LNCAP (cell line): ENCODE measurements at regions not wholly inside any gene's neighbourhood (a gene's known extent, or its start where the extent isn't known, plus 50 kb on each side); places are given as distances from the start of the nearest gene placed in this dataset.

Experiments used
- TF ChIP-seq, protein P1 (sequence below): fragments of 450-650 bp; IDR thresholded peaks from 2 replicates; pipeline ENCODE4 v1.5.1; 2017; ENCODE audit warnings: mild to moderate bottlenecking

DNA sequence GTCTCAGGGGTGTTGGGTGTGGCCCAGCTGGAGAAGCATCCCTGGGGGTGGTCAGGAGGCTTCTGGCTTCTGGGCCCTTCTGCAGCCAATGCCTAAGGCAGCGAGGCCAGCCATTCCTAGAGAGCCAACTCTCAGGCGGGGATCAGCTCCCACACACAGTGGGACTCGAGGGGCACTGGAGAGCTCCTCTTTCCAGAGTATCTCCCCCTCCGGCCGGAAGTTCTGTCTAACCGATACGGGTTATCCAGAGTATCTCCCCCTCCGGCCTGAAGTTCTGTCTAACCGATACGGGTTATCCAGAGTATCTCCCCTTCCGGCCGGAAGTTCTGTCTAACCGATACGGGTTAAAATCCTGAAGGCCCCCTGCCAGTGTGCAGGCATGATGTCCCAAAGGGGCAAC is 71.2 kb upstream of the B3GAT1 start:
- TF ChIP-seq, protein P1, sequence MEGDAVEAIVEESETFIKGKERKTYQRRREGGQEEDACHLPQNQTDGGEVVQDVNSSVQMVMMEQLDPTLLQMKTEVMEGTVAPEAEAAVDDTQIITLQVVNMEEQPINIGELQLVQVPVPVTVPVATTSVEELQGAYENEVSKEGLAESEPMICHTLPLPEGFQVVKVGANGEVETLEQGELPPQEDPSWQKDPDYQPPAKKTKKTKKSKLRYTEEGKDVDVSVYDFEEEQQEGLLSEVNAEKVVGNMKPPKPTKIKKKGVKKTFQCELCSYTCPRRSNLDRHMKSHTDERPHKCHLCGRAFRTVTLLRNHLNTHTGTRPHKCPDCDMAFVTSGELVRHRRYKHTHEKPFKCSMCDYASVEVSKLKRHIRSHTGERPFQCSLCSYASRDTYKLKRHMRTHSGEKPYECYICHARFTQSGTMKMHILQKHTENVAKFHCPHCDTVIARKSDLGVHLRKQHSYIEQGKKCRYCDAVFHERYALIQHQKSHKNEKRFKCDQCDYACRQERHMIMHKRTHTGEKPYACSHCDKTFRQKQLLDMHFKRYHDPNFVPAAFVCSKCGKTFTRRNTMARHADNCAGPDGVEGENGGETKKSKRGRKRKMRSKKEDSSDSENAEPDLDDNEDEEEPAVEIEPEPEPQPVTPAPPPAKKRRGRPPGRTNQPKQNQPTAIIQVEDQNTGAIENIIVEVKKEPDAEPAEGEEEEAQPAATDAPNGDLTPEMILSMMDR: no peak

DNA sequence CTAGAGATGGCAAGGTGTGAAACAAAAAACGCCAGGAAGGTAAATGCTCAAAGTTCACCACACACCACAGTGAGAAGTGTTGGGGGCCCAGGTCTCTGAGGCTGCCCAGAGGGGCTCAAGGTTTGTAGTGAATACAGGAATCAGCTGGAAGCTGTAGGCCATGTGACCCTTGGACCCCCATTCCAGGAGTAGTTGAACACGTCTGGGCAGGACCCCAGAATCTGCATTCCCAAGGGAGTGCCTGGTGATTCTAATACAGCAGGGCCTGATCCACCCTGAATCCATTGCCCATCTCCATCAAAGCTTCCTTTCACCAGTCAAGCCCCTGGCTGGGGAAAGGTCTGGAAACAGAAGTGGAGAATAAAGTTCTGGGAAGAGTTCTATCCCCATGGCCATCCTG is 70.8 kb upstream of the B3GAT1 start:
- TF ChIP-seq, protein P1: no peak

GRCh38 chr11:134481933-134482527 is 70.0 kb upstream of the B3GAT1 start:
- TF ChIP-seq, protein P1: no peak

DNA sequence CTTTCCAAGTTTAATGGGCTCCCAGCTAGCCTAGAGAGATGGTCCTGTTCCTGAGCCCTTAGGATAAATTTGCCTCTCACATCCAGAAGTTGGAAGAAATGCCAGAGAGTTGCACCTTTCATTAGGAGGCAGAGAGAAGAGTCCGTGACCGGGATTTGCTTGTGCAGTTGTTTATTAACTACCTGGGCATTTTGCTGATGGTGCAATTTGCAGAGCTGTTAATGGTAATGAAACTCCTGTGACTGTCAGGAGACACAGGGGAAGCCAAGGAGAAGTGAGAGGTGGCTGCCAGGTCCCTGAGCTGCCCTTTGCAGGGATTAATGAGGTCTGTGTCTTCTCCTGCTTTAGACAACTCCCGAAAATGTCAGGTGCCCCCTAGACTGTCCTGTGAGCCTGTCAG is 69.1 kb upstream of the B3GAT1 start:
- TF ChIP-seq, protein P1: no peak

DNA sequence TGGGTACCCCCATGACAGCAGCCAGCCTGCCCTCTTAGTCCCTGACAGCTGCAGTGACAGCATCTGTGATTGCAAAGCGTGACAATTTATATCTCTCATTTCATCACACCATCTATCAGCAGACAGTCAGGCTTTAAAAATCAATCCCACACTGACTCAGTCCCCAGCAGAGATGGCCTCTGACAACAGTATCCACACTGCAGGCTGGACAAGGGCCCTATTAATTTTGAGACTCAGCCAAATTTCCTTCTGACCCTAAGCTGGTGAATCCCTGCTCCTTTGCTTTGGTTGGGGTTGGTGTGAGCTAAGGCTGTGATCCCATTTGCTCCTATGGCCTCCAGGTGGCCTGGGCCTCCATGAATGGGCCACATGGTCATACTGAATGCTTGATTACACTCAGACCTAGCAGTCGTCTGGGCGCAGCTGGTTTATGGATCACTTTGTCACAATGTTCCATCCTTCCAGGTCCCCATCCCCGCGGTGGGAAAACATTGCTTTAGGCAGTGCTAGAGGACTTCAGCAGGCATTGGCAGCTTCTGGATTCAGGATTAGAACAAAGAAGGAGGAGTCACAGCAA is 68.2 kb upstream of the B3GAT1 start:
- TF ChIP-seq, protein P1: no peak

- TF ChIP-seq, protein P1: no peak
These were observed 67.4 kb upstream of the B3GAT1 start for GRCh38 chr11:134479206-134480135.

- TF ChIP-seq, protein P1: no peak
These were observed 66.6 kb upstream of the B3GAT1 start for GRCh38 chr11:134478611-134479010.
